ENCODE measurements at regions not wholly inside any gene's neighbourhood (a gene's known extent, or its start where the extent isn't known, plus 50 kb on each side); places are given as distances from the start of the nearest gene placed in this dataset.

- TF ChIP-seq CTCF (IDR thresholded peaks at IDR 0.05) (no peak), POLR2A (IDR thresholded peaks at IDR 0.05) (no peak), POLR2AphosphoS5 (IDR thresholded peaks at IDR 0.05) (no peak), EP300 (IDR thresholded peaks at IDR 0.05) (no peak)
These were observed 203.5 kb downstream of the CYP26B1 start for GRCh38 chr2:71944183-71944550.

All from stomach (tissue), 4 donors.